Testis (tissue), 2 donors: ENCODE measurements at regions not wholly inside any gene's neighbourhood (a gene's known extent, or its start where the extent isn't known, plus 50 kb on each side); places are given as distances from the start of the nearest gene placed in this dataset.

Experiments
- DNase-seq: peaks from one replicate; pipeline ENCODE4 v3.0.0-alpha.2; 2019
- H3K27ac ChIP-seq, 2 donors: fragments of 200-600 bp; sonication (generic); one replicate each; pipeline ENCODE4 v1.5.1; 2019
- H3K27me3 ChIP-seq: fragments of 200-600 bp; sonication (generic); one replicate; pipeline ENCODE4 v1.5.1; 2019
- H3K36me3 ChIP-seq: fragments of 200-600 bp; sonication (generic); one replicate; pipeline ENCODE4 v1.5.1; 2017; ENCODE audit warnings: low read depth; ENCODE audit errors: missing control alignments
- H3K4me1 ChIP-seq: fragments of 200-600 bp; sonication (generic); one replicate; pipeline ENCODE4 v1.5.1; 2019
- H3K4me3 ChIP-seq, 2 donors: fragments of 200-600 bp; sonication (generic); one replicate each; pipeline ENCODE4 v1.5.1; 2017 to 2019
- H3K9me3 ChIP-seq: fragments of 200-600 bp; sonication (generic); one replicate; pipeline ENCODE4 v1.5.1; 2017
- POLR2A ChIP-seq: fragments of 450-650 bp; IDR thresholded peaks from one replicate; pipeline ENCODE4 v1.6.1; 2017; ENCODE audit warnings: antibody characterized with exemption, mild to moderate bottlenecking, moderate library complexity
- WGBS, 2 donors: methylation state at CpG; one replicate each; pipeline ENCODE4 v1.1.5; 2018; 5-methylcytosine and 5-hydroxymethylcytosine counted together
- intact Hi-C: fragments of 100-400 bp; cut with DNase I; formaldehyde crosslinking; loops from one replicate; pipeline ENCODE4 v1.15.1; 2023; ENCODE audit warnings: low total_unique reads
- TF ChIP-seq, protein P1 (sequence below), 3 experiments: fragments of 450-650 bp in 2 of 3; fragments of 200-600 bp in 1 of 3; sonication (generic) in 1 of 3; IDR thresholded peaks; one replicate each; pipeline ENCODE4 v1.5.1; 2016 to 2019; ENCODE audit warnings: antibody characterized with exemption in 3 of 3, mild to moderate bottlenecking in 2 of 3, moderate library complexity in 1 of 3

DNA sequence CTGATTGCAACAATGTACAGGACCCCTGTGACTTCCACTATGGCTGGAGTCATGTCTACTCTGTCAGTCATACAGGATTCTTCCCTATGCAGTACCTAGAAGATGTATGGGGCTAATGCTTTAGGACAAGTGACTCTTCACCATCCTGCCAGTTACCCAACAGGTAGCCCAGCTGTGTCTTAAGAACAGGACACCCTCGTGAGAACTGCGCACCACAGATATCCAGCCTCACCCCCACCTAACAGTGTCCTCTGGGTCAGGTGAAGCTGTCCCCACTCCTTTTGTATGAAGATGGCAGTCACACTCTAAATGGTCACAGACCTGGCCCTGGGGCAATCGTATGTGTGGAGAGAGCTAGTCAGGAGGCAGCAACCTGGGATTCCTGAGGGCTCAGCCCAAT lies 191.6 kb downstream of the C6orf118 start:
- H3K4me1 ChIP-seq = no peaks in the 10 kb centered on the region
- H3K36me3 ChIP-seq = no peaks in the 10 kb centered on the region
- DNase-seq = no peak
- H3K9me3 ChIP-seq = no peaks in the 10 kb centered on the region
- intact Hi-C loops = no loop called here
- no peaks in the 10 kb centered on the region for H3K27me3 ChIP-seq
- H3K27ac ChIP-seq = no peak overlapping the region
- no peak for TF ChIP-seq POLR2A
- TF ChIP-seq, protein P1, sequence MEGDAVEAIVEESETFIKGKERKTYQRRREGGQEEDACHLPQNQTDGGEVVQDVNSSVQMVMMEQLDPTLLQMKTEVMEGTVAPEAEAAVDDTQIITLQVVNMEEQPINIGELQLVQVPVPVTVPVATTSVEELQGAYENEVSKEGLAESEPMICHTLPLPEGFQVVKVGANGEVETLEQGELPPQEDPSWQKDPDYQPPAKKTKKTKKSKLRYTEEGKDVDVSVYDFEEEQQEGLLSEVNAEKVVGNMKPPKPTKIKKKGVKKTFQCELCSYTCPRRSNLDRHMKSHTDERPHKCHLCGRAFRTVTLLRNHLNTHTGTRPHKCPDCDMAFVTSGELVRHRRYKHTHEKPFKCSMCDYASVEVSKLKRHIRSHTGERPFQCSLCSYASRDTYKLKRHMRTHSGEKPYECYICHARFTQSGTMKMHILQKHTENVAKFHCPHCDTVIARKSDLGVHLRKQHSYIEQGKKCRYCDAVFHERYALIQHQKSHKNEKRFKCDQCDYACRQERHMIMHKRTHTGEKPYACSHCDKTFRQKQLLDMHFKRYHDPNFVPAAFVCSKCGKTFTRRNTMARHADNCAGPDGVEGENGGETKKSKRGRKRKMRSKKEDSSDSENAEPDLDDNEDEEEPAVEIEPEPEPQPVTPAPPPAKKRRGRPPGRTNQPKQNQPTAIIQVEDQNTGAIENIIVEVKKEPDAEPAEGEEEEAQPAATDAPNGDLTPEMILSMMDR (IDR thresholded peaks at IDR 0.05) = no peak
- 73 to 96% methylated on average over 2 to 3 of the region's 3 CpGs for WGBS, 2 donors
- H3K4me3 ChIP-seq = no peak overlapping the region

DNA sequence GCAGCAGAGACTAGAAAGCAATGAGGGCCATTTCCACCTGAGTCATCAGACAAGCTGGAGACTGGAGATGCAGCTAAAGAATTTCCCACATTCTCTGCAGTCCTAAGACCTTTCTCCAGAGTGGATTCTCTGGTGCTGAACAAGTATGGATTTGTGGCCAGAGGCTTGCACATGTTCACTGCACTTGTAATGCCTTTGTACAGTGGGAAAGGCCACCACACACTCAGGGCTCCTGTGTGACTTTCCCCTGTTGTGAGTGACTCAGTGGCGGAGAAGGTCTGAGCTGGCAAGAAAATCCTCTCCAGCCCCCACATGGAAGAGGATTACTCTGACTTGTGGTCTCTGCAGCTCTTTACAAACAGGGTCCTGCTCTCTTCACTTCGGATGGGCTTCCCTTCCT lies 192.3 kb downstream of the C6orf118 start:
- intact Hi-C loops = no loop called here
- TF ChIP-seq, protein P1 (IDR thresholded peaks at IDR 0.05) = no peak
- no peak for TF ChIP-seq POLR2A
- WGBS, 2 donors = 55 to 88% methylated on average over 2 of the region's 2 CpGs

DNA sequence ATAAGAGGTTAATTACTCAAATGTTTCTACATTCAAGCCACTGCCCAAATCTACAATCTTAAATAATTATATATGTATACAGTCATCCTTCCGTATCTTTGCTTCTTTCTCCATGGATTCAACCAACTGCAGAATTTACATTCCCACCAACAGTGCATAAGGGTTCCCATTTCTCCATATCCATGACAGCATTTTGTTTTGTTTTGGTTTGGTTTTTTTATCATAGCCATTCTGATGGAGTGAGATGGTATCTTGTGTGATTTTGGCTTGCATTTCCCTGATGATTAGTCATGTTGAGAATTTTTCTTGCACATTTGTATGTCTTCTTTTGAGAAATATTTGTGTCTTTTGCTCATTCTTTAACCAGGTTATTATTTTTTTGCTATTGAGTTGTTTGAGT lies 198.5 kb downstream of the C6orf118 start:
- Histone ChIP-seq H3K9me3 (no peaks in the 10 kb centered on the region), H3K4me3 (no peak overlapping the region), H3K27me3 (no peaks in the 10 kb centered on the region), H3K27ac (no peak overlapping the region), H3K36me3 (no peaks in the 10 kb centered on the region), H3K4me1 (no peaks in the 10 kb centered on the region)
- no peak for DNase-seq
- TF ChIP-seq, protein P1 (IDR thresholded peaks at IDR 0.05) = no peak
- no peak for TF ChIP-seq POLR2A
- 88 to 90% methylated on average over 1 of the region's 1 CpG for WGBS, 2 donors
- intact Hi-C loops = no loop called here

More for the DNA sequence above, 192.3 kb downstream of the C6orf118 start:
- Histone ChIP-seq H3K9me3 (no peaks in the 10 kb centered on the region), H3K27me3 (no peaks in the 10 kb centered on the region), H3K27ac (no peak overlapping the region), H3K36me3 (no peaks in the 10 kb centered on the region), H3K4me1 (no peaks in the 10 kb centered on the region), H3K4me3 (no peak overlapping the region)
- no peak for DNase-seq

DNA sequence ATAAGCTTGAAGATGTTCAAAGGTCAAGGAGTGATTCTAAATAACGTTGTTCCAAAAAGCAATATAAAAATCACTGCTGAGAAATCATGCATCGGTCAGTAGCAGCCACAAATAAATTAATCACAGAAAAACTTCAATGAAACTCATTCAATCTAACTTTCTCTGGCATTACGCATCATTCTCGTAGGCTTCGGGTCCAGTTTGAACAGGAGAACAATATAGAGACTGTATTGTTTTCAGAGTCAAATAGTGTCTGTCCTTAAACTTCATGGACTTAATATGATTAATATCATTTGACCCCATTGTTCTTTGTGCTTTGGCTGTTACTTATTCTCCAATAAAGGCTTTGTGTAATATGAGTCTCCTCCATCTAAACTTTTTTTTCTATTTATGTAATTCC lies 200.4 kb downstream of the C6orf118 start:
- H3K27ac ChIP-seq = no peak overlapping the region
- intact Hi-C loops = no loop called here
- WGBS, 2 donors = 53 to 68% methylated on average over 5 of the region's 5 CpGs

DNA sequence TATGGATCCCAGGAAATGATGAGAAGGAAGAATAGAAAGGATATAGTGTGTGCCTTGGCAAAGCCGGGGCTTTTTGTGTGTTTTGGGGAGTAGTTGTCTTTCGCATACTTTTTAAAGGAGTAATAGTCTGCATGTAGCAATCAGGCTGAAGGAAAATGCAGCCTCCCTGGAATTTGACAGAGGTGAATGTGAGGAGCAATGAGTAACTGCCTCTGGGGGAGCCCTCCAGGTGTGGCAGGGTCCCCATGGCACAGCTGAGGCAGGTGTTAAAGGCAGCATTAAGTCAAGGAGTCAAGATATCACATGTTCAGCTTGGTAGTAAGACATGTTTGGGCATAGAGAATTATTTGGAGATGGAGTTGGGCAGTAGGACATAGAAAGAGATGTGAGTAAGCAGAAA lies 203.1 kb downstream of the C6orf118 start:
- Histone ChIP-seq H3K9me3 (no peaks in the 10 kb centered on the region), H3K27me3 (no peaks in the 10 kb centered on the region), H3K27ac (no peak overlapping the region), H3K4me3 (no peak overlapping the region), H3K4me1 (no peaks in the 10 kb centered on the region), H3K36me3 (no peaks in the 10 kb centered on the region)
- no peak for DNase-seq
- intact Hi-C loops = no loop called here
- 93 to 97% methylated on average over 2 of the region's 2 CpGs for WGBS, 2 donors
- TF ChIP-seq, protein P1 (IDR thresholded peaks at IDR 0.05) = no peak
- TF ChIP-seq POLR2A = no peak

More for the DNA sequence above, 200.4 kb downstream of the C6orf118 start:
- Histone ChIP-seq H3K27me3 (no peaks in the 10 kb centered on the region), H3K4me1 (no peaks in the 10 kb centered on the region), H3K4me3 (no peak overlapping the region), H3K9me3 (no peaks in the 10 kb centered on the region), H3K36me3 (no peaks in the 10 kb centered on the region)
- no peak for TF ChIP-seq POLR2A
- TF ChIP-seq, protein P1 (IDR thresholded peaks at IDR 0.05) = no peak
- DNase-seq = no peak
